ENCODE measurements at regions not wholly inside any gene's neighbourhood (a gene's known extent, or its start where the extent isn't known, plus 50 kb on each side); places are given as distances from the start of the nearest gene placed in this dataset.

GRCh38 chr15:88736204-88736603 lies 67.0 kb upstream of the ACAN start:
- DNase-seq (ENCODE audit: low spot score in 2 of 2), result no peak
- no peak overlapping the region for H3K4me3 ChIP-seq

GRCh38 chr15:88738796-88739195 lies 64.4 kb upstream of the ACAN start:
- WGBS, 2 donors, result 46 to 70% methylated on average over 4 of the region's 4 CpGs
- no peak overlapping the region for H3K4me3 ChIP-seq
- TF ChIP-seq POLR2A (IDR thresholded peaks at IDR 0.05), result no peak
- TF ChIP-seq EP300 (IDR thresholded peaks at IDR 0.05), result no peak
- TF ChIP-seq CTCF (IDR thresholded peaks at IDR 0.05), result no peak
- no peaks in the 10 kb centered on the region for H3K9me3 ChIP-seq
- no peak overlapping the region for H3K27ac ChIP-seq
- DNase-seq (ENCODE audit: low spot score in 2 of 2), result no peak
- peaks cover 0 to 3% (median 0%) of the 10 kb centered on the region in 4 donors for H3K4me1 ChIP-seq
- H3K36me3 ChIP-seq, result no peaks in the 10 kb centered on the region
- no peaks in the 10 kb centered on the region for H3K27me3 ChIP-seq

More at GRCh38 chr15:88736204-88736603, 67.0 kb upstream of the ACAN start:
- Histone ChIP-seq H3K4me1 (no peaks in the 10 kb centered on the region), H3K27me3 (no peaks in the 10 kb centered on the region), H3K27ac (no peak overlapping the region), H3K9me3 (peaks cover 0 to 6% (median 0%) of the 10 kb centered on the region in 4 donors), H3K36me3 (no peaks in the 10 kb centered on the region)
- WGBS, 2 donors, result 0 to 23% methylated on average over 1 of the region's 1 CpG
- TF ChIP-seq CTCF (IDR thresholded peaks at IDR 0.05) (no peak), EP300 (IDR thresholded peaks at IDR 0.05) (no peak), POLR2A (IDR thresholded peaks at IDR 0.05) (no peak)

- Histone ChIP-seq H3K27me3 (no peaks in the 10 kb centered on the region), H3K27ac (no peak overlapping the region), H3K4me1 (peaks cover 0 to 3% (median 0%) of the 10 kb centered on the region in 4 donors), H3K36me3 (no peaks in the 10 kb centered on the region), H3K9me3 (no peaks in the 10 kb centered on the region), H3K4me3 (no peak overlapping the region)
- no peak for TF ChIP-seq POLR2A (IDR thresholded peaks at IDR 0.05)
- no peak for TF ChIP-seq EP300 (IDR thresholded peaks at IDR 0.05)
- no peak for TF ChIP-seq CTCF (IDR thresholded peaks at IDR 0.05)
- DNase-seq (ENCODE audit: low spot score in 2 of 2), result no peak
- 85 to 87% methylated on average over 5 of the region's 5 CpGs for WGBS, 2 donors
These were observed 63.7 kb upstream of the ACAN start for GRCh38 chr15:88739541-88739940.

- peaks cover 0 to 3% (median 0%) of the 10 kb centered on the region in 4 donors for H3K4me1 ChIP-seq
- H3K36me3 ChIP-seq, result no peaks in the 10 kb centered on the region
- no peak overlapping the region for H3K27ac ChIP-seq
- H3K4me3 ChIP-seq, result no peak overlapping the region
- no peaks in the 10 kb centered on the region for H3K9me3 ChIP-seq
- TF ChIP-seq CTCF (IDR thresholded peaks at IDR 0.05), result no peak
- 95 to 97% methylated on average over 3 of the region's 3 CpGs for WGBS, 2 donors
- DNase-seq (ENCODE audit: low spot score in 2 of 2), result no peak
- no peaks in the 10 kb centered on the region for H3K27me3 ChIP-seq
These were observed 62.9 kb upstream of the ACAN start for GRCh38 chr15:88740356-88740755.

GRCh38 chr15:88741046-88741445 lies 62.2 kb upstream of the ACAN start:
- no peak for DNase-seq (ENCODE audit: low spot score in 2 of 2)
- H3K9me3 ChIP-seq, result no peaks in the 10 kb centered on the region
- H3K27me3 ChIP-seq, result no peaks in the 10 kb centered on the region
- H3K36me3 ChIP-seq, result no peaks in the 10 kb centered on the region
- 94 to 98% methylated on average over 4 to 5 of the region's 5 CpGs for WGBS, 2 donors
- no peak overlapping the region for H3K27ac ChIP-seq
- H3K4me1 ChIP-seq, result peaks cover 0 to 3% (median 0%) of the 10 kb centered on the region in 4 donors
- no peak overlapping the region for H3K4me3 ChIP-seq
- TF ChIP-seq CTCF (IDR thresholded peaks at IDR 0.05), result no peak

All from tibial nerve (tissue), 4 donors.